SK-N-MC (cell line): ENCODE measurements at regions not wholly inside any gene's neighbourhood (a gene's known extent, or its start where the extent isn't known, plus 50 kb on each side); places are given as distances from the start of the nearest gene placed in this dataset.

Experiments used
- FOXP2 ChIP-seq: optimal IDR thresholded peaks from 2 replicates; pipeline ENCODE3; 2011; ENCODE audit warnings: mild to moderate bottlenecking, moderate library complexity; ENCODE audit not compliant: insufficient read depth; ENCODE audit errors: extremely low read length, control extremely low read depth
- POLR2AphosphoS5 ChIP-seq: IDR thresholded peaks from 2 replicates; pipeline ENCODE4 v1.6.1; 2012; ENCODE audit warnings: mild to moderate bottlenecking, low read depth, low read length, borderline replicate concordance

GRCh38 chr9:29802454-29802853 lies 2229.2 kb upstream of the C9orf72 start:
- TF ChIP-seq FOXP2 (no peak), POLR2AphosphoS5 (no peak)
